Astrocyte of the spinal cord (primary cell): ENCODE measurements at regions not wholly inside any gene's neighbourhood (a gene's known extent, or its start where the extent isn't known, plus 50 kb on each side); places are given as distances from the start of the nearest gene placed in this dataset.

ENCODE experiments used
- DNase-seq: peaks from one replicate; pipeline ENCODE4 v3.0.0; 2011; ENCODE audit warnings: low read depth, low spot score
- H3K4me3 ChIP-seq: 2 replicates; pipeline ENCODE4 v1.5.1; 2011; ENCODE audit warnings: low read depth, mild to moderate bottlenecking, low read length, moderate library complexity
- in situ Hi-C: cut with HindIII; loops from 2 replicates; pipeline ENCODE4 v1.10.0; 2017; ENCODE audit warnings: low sequenced_read_pairs
- TF ChIP-seq, protein P1 (sequence below): IDR thresholded peaks from 2 replicates; pipeline ENCODE4 v1.5.1; 2012; ENCODE audit warnings: low read depth, mild to moderate bottlenecking, low read length, inconsistent platforms

GRCh38 chr15:58247855-58248842 is 110.0 kb downstream of the AQP9 start:
- no peak for DNase-seq
- TF ChIP-seq, protein P1, sequence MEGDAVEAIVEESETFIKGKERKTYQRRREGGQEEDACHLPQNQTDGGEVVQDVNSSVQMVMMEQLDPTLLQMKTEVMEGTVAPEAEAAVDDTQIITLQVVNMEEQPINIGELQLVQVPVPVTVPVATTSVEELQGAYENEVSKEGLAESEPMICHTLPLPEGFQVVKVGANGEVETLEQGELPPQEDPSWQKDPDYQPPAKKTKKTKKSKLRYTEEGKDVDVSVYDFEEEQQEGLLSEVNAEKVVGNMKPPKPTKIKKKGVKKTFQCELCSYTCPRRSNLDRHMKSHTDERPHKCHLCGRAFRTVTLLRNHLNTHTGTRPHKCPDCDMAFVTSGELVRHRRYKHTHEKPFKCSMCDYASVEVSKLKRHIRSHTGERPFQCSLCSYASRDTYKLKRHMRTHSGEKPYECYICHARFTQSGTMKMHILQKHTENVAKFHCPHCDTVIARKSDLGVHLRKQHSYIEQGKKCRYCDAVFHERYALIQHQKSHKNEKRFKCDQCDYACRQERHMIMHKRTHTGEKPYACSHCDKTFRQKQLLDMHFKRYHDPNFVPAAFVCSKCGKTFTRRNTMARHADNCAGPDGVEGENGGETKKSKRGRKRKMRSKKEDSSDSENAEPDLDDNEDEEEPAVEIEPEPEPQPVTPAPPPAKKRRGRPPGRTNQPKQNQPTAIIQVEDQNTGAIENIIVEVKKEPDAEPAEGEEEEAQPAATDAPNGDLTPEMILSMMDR, result no peak
- H3K4me3 ChIP-seq, result no peak overlapping the region
- in situ Hi-C loops, result no loop called here

GRCh38 chr15:58249646-58250312 is 111.6 kb downstream of the AQP9 start:
- in situ Hi-C loops, result no loop called here
- H3K4me3 ChIP-seq, result no peak overlapping the region
- TF ChIP-seq, protein P1, result no peak
- DNase-seq, result no peak

GRCh38 chr15:58252586-58253323 is 114.6 kb downstream of the AQP9 start:
- no peak for DNase-seq
- no peak overlapping the region for H3K4me3 ChIP-seq
- TF ChIP-seq, protein P1, result no peak
- in situ Hi-C loops, result no loop called here

DNA sequence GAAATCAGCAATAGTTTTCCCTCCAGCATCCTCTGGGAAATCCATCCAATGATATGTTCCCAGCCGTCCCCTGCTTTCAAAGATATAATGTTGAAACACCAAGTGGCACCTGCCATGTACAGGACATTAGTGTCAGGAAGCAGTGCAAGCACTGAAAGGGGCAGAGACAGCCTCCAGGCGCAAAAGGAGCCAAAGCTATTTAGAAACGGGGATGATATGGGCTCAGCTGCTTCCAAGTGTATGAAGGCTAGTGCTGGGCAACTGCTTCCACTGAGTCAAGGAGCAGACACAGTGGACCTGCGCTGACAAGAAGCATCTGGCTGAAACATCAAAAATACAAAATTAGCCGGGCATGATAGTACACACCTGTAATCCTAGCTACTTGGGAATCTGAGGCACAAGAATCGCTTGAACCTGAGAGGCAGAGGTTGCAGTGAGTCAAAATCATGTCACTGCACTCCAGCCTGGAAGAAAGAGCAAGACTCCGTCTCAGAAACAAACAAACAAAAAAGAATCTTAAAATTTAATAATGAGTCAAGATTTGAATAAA is 119.7 kb downstream of the AQP9 start:
- in situ Hi-C loops, result no loop called here
- TF ChIP-seq, protein P1, result no peak
- H3K4me3 ChIP-seq, result no peak overlapping the region
- no peak for DNase-seq

DNA sequence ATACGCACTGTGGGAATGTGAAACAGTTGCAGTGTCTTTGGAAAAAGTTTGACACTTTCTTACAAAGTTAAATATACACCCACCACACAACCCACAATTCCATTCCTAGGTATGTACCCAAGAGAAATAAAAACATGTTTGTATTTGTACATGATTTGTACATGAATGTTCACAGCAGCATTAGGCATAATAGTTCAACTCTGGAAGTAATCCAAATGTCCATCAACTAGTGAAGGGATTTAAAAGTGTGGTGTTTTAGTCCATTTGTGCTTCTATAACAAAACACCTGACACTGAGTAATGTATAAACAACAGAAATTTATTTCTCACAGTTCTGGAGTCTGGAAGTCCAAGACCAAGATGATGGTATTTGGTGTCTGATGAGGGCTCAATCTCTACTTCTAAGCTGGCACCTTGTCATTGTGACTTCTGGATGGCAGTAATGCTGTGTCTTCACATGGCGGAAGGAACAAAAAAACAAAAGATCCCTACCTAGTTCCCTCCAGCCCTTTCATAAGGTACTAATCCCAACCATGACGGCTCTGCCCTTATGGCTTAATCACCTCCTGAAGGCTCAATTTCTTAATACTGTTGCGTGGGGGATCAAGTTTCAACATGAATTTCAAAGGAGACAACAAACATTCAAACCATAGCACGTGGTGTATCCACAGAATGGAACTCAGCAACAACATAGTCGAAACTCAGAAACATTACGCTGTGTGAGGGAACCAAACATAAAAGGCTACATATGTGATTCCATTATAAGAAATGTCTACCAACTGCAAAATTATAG is 120.5 kb downstream of the AQP9 start:
- DNase-seq, result no peak

More for the DNA sequence above, 120.5 kb downstream of the AQP9 start:
- TF ChIP-seq, protein P1, result no peak
- H3K4me3 ChIP-seq, result no peak overlapping the region
- in situ Hi-C loops, result no loop called here
